Thymus (tissue), 11 donors: ENCODE measurements at regions not wholly inside any gene's neighbourhood (a gene's known extent, or its start where the extent isn't known, plus 50 kb on each side); places are given as distances from the start of the nearest gene placed in this dataset.
"Not testable (repeated sequence)": the region's sequence is repeated elsewhere in the genome, so short reads cannot be mapped to it uniquely, and the experiment has no call there.

Source experiments
- DNase-seq, 9 donors: peaks; one replicate each; pipeline ENCODE4 v3.0.0-alpha.2; 2013; ENCODE audit warnings: low spot score in 9 of 9, low read depth in 6 of 9, missing footprints in 1 of 9
- H3K27ac ChIP-seq, 2 donors: one replicate each; pipeline ENCODE4 v1.5.1; 2013; ENCODE audit warnings: control low read depth in 1 of 2, low read depth in 1 of 2, low read length in 1 of 2, mild to moderate bottlenecking in 1 of 2, moderate library complexity in 1 of 2
- H3K27me3 ChIP-seq, 2 donors: one replicate each; pipeline ENCODE4 v1.5.1; 2013; ENCODE audit warnings: low read length in 1 of 2; ENCODE audit not compliant: control insufficient read depth in 2 of 2, insufficient read depth in 1 of 2
- H3K36me3 ChIP-seq, 2 donors: one replicate each; pipeline ENCODE4 v1.5.1; 2013; ENCODE audit warnings: low read length in 1 of 2, mild to moderate bottlenecking in 1 of 2, moderate library complexity in 1 of 2; ENCODE audit not compliant: control insufficient read depth in 2 of 2, insufficient read depth in 2 of 2
- H3K4me1 ChIP-seq, 2 donors: one replicate each; pipeline ENCODE4 v1.5.1; 2013; ENCODE audit warnings: low read length in 2 of 2; ENCODE audit not compliant: control insufficient read depth in 2 of 2, insufficient read depth in 2 of 2
- H3K4me3 ChIP-seq, 2 donors: one replicate each; pipeline ENCODE4 v1.5.1; 2013; ENCODE audit warnings: low read length in 2 of 2, control low read depth in 1 of 2, mild to moderate bottlenecking in 1 of 2
- H3K9me3 ChIP-seq, 2 donors: one replicate each; pipeline ENCODE4 v1.5.1; 2013; ENCODE audit warnings: low read length in 1 of 2, mild to moderate bottlenecking in 1 of 2; ENCODE audit not compliant: control insufficient read depth in 2 of 2, insufficient read depth in 1 of 2
- WGBS: extraction: QIAGEN DNeasy Blood & Tissue Kit; methylation state at CpG from one replicate; pipeline ENCODE4 v1.1.7; 2013; 5-methylcytosine and 5-hydroxymethylcytosine counted together
- donor health status: healthy.

GRCh38 chr7:17560516-17560915 is 262.1 kb downstream of the AHR start:
- H3K36me3 ChIP-seq, result no peaks in the 10 kb centered on the region
- no peak for DNase-seq
- no peaks in the 10 kb centered on the region for H3K4me1 ChIP-seq
- H3K27me3 ChIP-seq, result no peaks in the 10 kb centered on the region
- 88% methylated on average over 4 of the region's 4 CpGs for WGBS
- H3K4me3 ChIP-seq, result no peak overlapping the region
- no peaks in the 10 kb centered on the region for H3K9me3 ChIP-seq
- H3K27ac ChIP-seq, result no peak overlapping the region

GRCh38 chr7:17560966-17561365 is 262.5 kb downstream of the AHR start:
- H3K36me3 ChIP-seq, result no peaks in the 10 kb centered on the region

DNA sequence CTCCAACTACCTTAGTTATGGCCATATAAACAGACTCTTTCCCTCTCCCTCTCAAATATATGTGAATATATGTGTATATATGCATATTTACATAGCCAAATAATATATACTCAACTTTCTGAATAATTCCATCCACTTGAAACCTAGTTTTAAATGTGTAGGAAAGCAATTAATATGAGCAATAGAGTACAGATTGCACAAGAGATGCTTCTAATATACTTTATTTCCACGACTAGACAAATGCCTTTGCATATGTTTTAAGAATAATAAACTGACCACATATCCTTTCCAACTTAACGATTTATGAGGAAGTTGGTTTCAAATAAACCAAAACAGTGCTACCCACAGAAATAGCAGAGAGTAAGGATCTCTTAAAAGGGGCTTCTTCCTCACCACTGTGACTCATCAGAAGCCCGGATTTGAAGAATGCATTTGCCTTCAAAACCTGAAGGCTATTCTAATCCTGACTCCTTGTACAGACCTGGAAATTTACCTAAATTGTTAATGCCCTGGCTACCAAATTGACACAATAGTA is 266.3 kb downstream of the AHR start:
- no peak overlapping the region for H3K27ac ChIP-seq
- H3K27me3 ChIP-seq, result no peaks in the 10 kb centered on the region
- H3K9me3 ChIP-seq, result no peaks in the 10 kb centered on the region
- H3K4me1 ChIP-seq, result no peaks in the 10 kb centered on the region
- WGBS, result 2% methylated on average over 3 of the region's 3 CpGs
- H3K4me3 ChIP-seq, result no peak overlapping the region
- no peaks in the 10 kb centered on the region for H3K36me3 ChIP-seq
- no peak for DNase-seq

More at GRCh38 chr7:17560966-17561365, 262.5 kb downstream of the AHR start:
- Histone ChIP-seq H3K27ac (no peak overlapping the region), H3K4me3 (no peak overlapping the region), H3K27me3 (no peaks in the 10 kb centered on the region), H3K4me1 (no peaks in the 10 kb centered on the region), H3K9me3 (no peaks in the 10 kb centered on the region)
- WGBS, result 93% methylated on average over 2 of the region's 2 CpGs
- DNase-seq, result no peak

DNA sequence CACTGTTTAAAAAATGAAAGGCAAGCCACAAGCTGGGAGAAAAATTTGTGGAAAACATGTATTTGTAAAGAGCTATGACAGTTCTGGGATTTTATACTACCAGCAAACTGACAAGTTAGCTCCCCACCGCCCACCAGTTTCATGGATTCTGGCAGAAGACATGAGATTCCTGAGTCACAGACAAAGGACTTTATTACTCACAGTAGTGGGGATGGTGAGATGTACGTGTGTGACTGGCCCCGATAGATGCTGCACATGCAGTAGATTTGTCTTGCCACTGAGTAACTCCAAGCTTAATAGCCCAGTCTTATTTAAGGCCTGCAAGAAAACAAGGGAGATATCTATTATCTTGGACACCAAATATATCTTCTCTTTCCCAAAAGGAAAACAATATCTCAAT is 281.7 kb downstream of the AHR start:
- no peak overlapping the region for H3K4me3 ChIP-seq
- WGBS, result 95% methylated on average over 3 of the region's 3 CpGs
- H3K27me3 ChIP-seq, result no peaks in the 10 kb centered on the region
- no peaks in the 10 kb centered on the region for H3K4me1 ChIP-seq
- no peak overlapping the region for H3K27ac ChIP-seq
- H3K9me3 ChIP-seq, result peaks cover 2 to 3% of the 10 kb centered on the region in 2 donors
- no peaks in the 10 kb centered on the region for H3K36me3 ChIP-seq
- DNase-seq, result no peak

DNA sequence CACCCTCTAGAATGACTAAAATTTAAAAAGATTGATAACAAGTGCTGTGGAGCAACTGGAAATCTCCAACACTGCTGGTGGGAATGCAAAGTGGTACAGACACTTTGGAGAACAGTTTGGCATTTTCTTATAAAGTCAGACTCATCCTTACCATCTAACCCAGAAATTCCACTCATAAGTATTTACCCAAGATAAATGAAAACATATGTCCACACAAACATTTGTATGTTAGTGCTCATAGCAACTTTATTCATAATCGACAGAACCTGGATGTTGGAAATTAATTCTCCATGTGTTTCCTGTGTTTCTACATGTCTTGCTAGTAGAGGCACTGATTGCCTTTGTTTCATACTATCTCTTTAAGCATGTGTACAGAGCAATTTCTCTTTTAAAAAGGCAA is 282.4 kb downstream of the AHR start:
- Histone ChIP-seq H3K27ac (no peak overlapping the region), H3K9me3 (peaks cover 0 to 3% of the 10 kb centered on the region in 2 donors), H3K4me3 (no peak overlapping the region), H3K36me3 (no peaks in the 10 kb centered on the region), H3K27me3 (no peaks in the 10 kb centered on the region), H3K4me1 (no peaks in the 10 kb centered on the region)
- DNase-seq, result no peak
- WGBS, result 88% methylated on average over 1 of the region's 1 CpG

DNA sequence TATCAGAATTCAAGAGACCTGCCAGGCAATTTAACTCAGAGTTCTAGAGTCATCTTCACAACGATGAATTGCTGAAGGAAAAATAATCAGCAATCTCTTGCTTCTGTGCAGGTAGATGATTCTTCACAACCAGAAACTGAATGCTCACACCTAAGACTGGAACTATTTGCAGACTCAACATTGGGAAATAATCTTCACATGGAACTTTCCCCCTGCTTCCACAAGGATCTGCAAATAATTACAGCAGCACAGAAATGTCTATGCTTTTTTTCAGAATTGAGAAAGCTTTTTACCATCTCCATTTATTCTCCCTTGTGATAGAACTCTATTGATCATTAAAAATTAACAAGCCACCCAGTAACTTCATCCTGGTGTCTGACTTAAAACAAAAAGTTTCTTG is 282.8 kb downstream of the AHR start:
- WGBS, result 93% methylated on average over 1 of the region's 1 CpG
- Histone ChIP-seq H3K36me3 (no peaks in the 10 kb centered on the region), H3K9me3 (no peaks in the 10 kb centered on the region), H3K4me1 (no peaks in the 10 kb centered on the region), H3K27me3 (no peaks in the 10 kb centered on the region), H3K4me3 (no peak overlapping the region), H3K27ac (no peak overlapping the region)
- DNase-seq, result no peak

- 97% methylated on average over 2 of the region's 2 CpGs for WGBS
- not testable (repeated sequence) for H3K27ac ChIP-seq
Measured at GRCh38 chr7:17582696-17583095, 284.2 kb downstream of the AHR start.

DNA sequence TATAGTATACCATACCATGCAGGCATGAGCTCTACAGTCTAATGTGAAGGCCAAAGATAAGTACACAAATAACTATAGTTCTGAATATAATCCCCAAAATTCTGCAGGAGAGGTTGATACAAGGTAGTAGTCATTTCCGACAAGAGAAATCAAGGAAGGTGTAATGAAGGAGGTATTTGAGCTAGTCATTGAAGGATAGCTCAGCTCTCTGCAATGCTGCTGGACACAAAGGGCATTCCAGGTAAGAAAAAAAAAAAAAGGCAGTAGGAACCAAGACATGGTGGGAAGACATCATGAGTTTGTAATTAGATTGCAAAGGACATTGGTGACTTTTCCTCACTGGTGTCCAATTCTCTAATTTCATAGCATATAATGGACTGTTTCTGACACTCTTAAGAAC is 285.3 kb downstream of the AHR start:
- DNase-seq, result no peak
- no peaks in the 10 kb centered on the region for H3K4me1 ChIP-seq
- WGBS, result 100% methylated on average over 1 of the region's 1 CpG
- H3K9me3 ChIP-seq, result no peaks in the 10 kb centered on the region
- H3K36me3 ChIP-seq, result no peaks in the 10 kb centered on the region
- no peaks in the 10 kb centered on the region for H3K27me3 ChIP-seq
- H3K27ac ChIP-seq, result no peak overlapping the region
- H3K4me3 ChIP-seq, result no peak overlapping the region

More at GRCh38 chr7:17582696-17583095, 284.2 kb downstream of the AHR start:
- H3K27me3 ChIP-seq, H3K9me3 ChIP-seq, DNase-seq, H3K4me1 ChIP-seq, H3K4me3 ChIP-seq, H3K36me3 ChIP-seq: not testable (repeated sequence)

GRCh38 chr7:17584822-17585221 is 286.4 kb downstream of the AHR start:
- Histone ChIP-seq H3K9me3 (no peaks in the 10 kb centered on the region), H3K4me3 (no peak overlapping the region), H3K36me3 (no peaks in the 10 kb centered on the region), H3K4me1 (no peaks in the 10 kb centered on the region), H3K27ac (no peak overlapping the region), H3K27me3 (no peaks in the 10 kb centered on the region)
- WGBS, result 12% methylated on average over 1 of the region's 1 CpG
- no peak for DNase-seq

GRCh38 chr7:17586711-17587110 is 288.3 kb downstream of the AHR start:
- no peaks in the 10 kb centered on the region for H3K9me3 ChIP-seq
- no peaks in the 10 kb centered on the region for H3K27me3 ChIP-seq
- no peaks in the 10 kb centered on the region for H3K4me1 ChIP-seq
- no peak for DNase-seq
- no peak overlapping the region for H3K27ac ChIP-seq
- 26% methylated on average over 4 of the region's 4 CpGs for WGBS
- no peak overlapping the region for H3K4me3 ChIP-seq
- H3K36me3 ChIP-seq, result no peaks in the 10 kb centered on the region
